ENCODE measurements at regions not wholly inside any gene's neighbourhood (a gene's known extent, or its start where the extent isn't known, plus 50 kb on each side); places are given as distances from the start of the nearest gene placed in this dataset.

- no peaks in the 10 kb centered on the region for H3K27me3 ChIP-seq
- intact Hi-C loops (cut with DNase I) = no loop called here
- H3K9me3 ChIP-seq = no peaks in the 10 kb centered on the region
- 79 to 90% (median 87%) methylated on average over 3 of the region's 3 CpGs for WGBS, 3 donors
- no peak overlapping the region for H3K27ac ChIP-seq
- peaks cover 6% of the 10 kb centered on the region for H3K4me1 ChIP-seq (ENCODE audit: insufficient read depth)
- no peaks in the 10 kb centered on the region for H3K36me3 ChIP-seq
- TF ChIP-seq EP300 (IDR thresholded peaks at IDR 0.05) (no peak), POLR2A (IDR thresholded peaks at IDR 0.05) (no peak), CTCF (IDR thresholded peaks at IDR 0.05) (no peak)
- H3K4me3 ChIP-seq = no peak overlapping the region
- DNase-seq = no peak
Measured at GRCh38 chr13:40275636-40276035, 390.8 kb downstream of the FOXO1 start.

- intact Hi-C loops (cut with DNase I) = no loop called here
- 79 to 90% (median 85%) methylated on average over 3 of the region's 3 CpGs for WGBS, 3 donors
- Histone ChIP-seq H3K36me3 (no peaks in the 10 kb centered on the region), H3K27ac (no peak overlapping the region), H3K9me3 (no peaks in the 10 kb centered on the region), H3K4me3 (no peak overlapping the region), H3K27me3 (no peaks in the 10 kb centered on the region), H3K4me1 (ENCODE audit: insufficient read depth) (no peaks in the 10 kb centered on the region)
- TF ChIP-seq POLR2A (IDR thresholded peaks at IDR 0.05) = no peak
- no peak for TF ChIP-seq CTCF (IDR thresholded peaks at IDR 0.05)
- no peak for TF ChIP-seq EP300 (IDR thresholded peaks at IDR 0.05)
- no peak for DNase-seq
Measured at GRCh38 chr13:40283666-40284065, 382.8 kb downstream of the FOXO1 start.

- DNase-seq = no peak
- Histone ChIP-seq H3K27me3 (no peaks in the 10 kb centered on the region), H3K4me3 (no peak overlapping the region), H3K4me1 (ENCODE audit: insufficient read depth) (no peaks in the 10 kb centered on the region), H3K9me3 (no peaks in the 10 kb centered on the region), H3K36me3 (no peaks in the 10 kb centered on the region), H3K27ac (no peak overlapping the region)
- intact Hi-C loops (cut with DNase I) = no loop called here
- TF ChIP-seq POLR2A (IDR thresholded peaks at IDR 0.05) = no peak
- no peak for TF ChIP-seq CTCF (IDR thresholded peaks at IDR 0.05)
- no peak for TF ChIP-seq EP300 (IDR thresholded peaks at IDR 0.05)
Measured at GRCh38 chr13:40285634-40286033, 380.8 kb downstream of the FOXO1 start.

GRCh38 chr13:40287428-40287827 is 379.0 kb downstream of the FOXO1 start:
- Histone ChIP-seq H3K36me3 (no peaks in the 10 kb centered on the region), H3K9me3 (no peaks in the 10 kb centered on the region), H3K27ac (no peak overlapping the region), H3K27me3 (no peaks in the 10 kb centered on the region), H3K4me1 (ENCODE audit: insufficient read depth) (no peaks in the 10 kb centered on the region), H3K4me3 (no peak overlapping the region)
- WGBS, 3 donors = 93 to 97% (median 94%) methylated on average over 4 of the region's 4 CpGs
- TF ChIP-seq EP300 (IDR thresholded peaks at IDR 0.05) = no peak
- TF ChIP-seq POLR2A (IDR thresholded peaks at IDR 0.05) = no peak
- no peak for TF ChIP-seq CTCF (IDR thresholded peaks at IDR 0.05)
- intact Hi-C loops (cut with DNase I) = no loop called here
- DNase-seq = no peak

GRCh38 chr13:40288259-40288658 is 378.2 kb downstream of the FOXO1 start:
- Histone ChIP-seq H3K27ac (no peak overlapping the region), H3K4me3 (no peak overlapping the region), H3K27me3 (no peaks in the 10 kb centered on the region), H3K36me3 (no peaks in the 10 kb centered on the region), H3K4me1 (ENCODE audit: insufficient read depth) (no peaks in the 10 kb centered on the region), H3K9me3 (no peaks in the 10 kb centered on the region)
- intact Hi-C loops (cut with DNase I) = no loop called here
- DNase-seq = no peak
- no peak for TF ChIP-seq CTCF (IDR thresholded peaks at IDR 0.05)
- TF ChIP-seq POLR2A (IDR thresholded peaks at IDR 0.05) = no peak
- no peak for TF ChIP-seq EP300 (IDR thresholded peaks at IDR 0.05)
- WGBS, 3 donors = 45 to 59% (median 56%) methylated on average over 4 of the region's 4 CpGs
